Type B pancreatic cell (in vitro differentiated cells): ENCODE measurements at regions not wholly inside any gene's neighbourhood (a gene's known extent, or its start where the extent isn't known, plus 50 kb on each side); places are given as distances from the start of the nearest gene placed in this dataset.

Experiments
- DNase-seq: peaks from one replicate; pipeline ENCODE4 v3.0.0; 2021; ENCODE audit warnings: mixed read lengths; ENCODE audit not compliant: unreplicated experiment; ENCODE audit errors: extremely low spot score
- H3K27ac Mint-ChIP-seq: 2 replicates; pipeline ENCODE4 v1.8.0; 2021; ENCODE audit warnings: mild to moderate bottlenecking, mixed read lengths
- H3K27me3 Mint-ChIP-seq: 2 replicates; pipeline ENCODE4 v1.8.0; 2021; ENCODE audit warnings: mixed read lengths
- H3K36me3 Mint-ChIP-seq: 2 replicates; pipeline ENCODE4 v1.8.0; 2021; ENCODE audit warnings: mixed read lengths
- H3K4me1 Mint-ChIP-seq: one replicate; pipeline ENCODE4 v1.8.0; 2021; ENCODE audit warnings: mixed read lengths; ENCODE audit not compliant: unreplicated experiment
- H3K4me3 Mint-ChIP-seq: 2 replicates; pipeline ENCODE4 v1.8.0; 2021; ENCODE audit warnings: mild to moderate bottlenecking, mixed read lengths
- H3K9me3 Mint-ChIP-seq: 2 replicates; pipeline ENCODE4 v1.8.0; 2021; ENCODE audit warnings: mixed read lengths
- TF ChIP-seq, protein P1 (sequence below): fragments of 200-600 bp; sonication (generic); conservative IDR thresholded peaks from 2 replicates; pipeline ENCODE4 v1.5.0; 2021; ENCODE audit warnings: antibody characterized with exemption, mild to moderate bottlenecking

DNA sequence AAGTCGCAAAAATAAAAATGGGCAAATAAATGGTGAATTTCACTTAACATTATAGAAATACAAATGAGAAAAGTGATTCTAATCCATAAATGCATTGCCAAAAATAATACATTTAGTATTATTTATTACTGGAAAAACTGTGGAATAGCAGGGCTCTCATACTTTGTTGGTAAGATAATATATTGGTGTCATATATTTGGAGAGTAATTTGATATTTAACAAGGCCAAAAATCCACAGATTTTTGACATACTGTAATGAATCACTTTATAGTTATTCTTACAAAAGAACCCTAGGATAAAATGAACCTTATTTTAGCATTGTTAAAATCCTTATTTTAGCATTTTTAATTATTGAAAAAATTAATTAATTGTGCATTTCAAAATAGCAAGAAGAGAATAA is 397.2 kb upstream of the DAB2 start:
- H3K4me3 Mint-ChIP-seq, result no peak overlapping the region
- H3K27me3 Mint-ChIP-seq, result no peaks in the 10 kb centered on the region
- TF ChIP-seq, protein P1, sequence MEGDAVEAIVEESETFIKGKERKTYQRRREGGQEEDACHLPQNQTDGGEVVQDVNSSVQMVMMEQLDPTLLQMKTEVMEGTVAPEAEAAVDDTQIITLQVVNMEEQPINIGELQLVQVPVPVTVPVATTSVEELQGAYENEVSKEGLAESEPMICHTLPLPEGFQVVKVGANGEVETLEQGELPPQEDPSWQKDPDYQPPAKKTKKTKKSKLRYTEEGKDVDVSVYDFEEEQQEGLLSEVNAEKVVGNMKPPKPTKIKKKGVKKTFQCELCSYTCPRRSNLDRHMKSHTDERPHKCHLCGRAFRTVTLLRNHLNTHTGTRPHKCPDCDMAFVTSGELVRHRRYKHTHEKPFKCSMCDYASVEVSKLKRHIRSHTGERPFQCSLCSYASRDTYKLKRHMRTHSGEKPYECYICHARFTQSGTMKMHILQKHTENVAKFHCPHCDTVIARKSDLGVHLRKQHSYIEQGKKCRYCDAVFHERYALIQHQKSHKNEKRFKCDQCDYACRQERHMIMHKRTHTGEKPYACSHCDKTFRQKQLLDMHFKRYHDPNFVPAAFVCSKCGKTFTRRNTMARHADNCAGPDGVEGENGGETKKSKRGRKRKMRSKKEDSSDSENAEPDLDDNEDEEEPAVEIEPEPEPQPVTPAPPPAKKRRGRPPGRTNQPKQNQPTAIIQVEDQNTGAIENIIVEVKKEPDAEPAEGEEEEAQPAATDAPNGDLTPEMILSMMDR, result no peak
- no peaks in the 10 kb centered on the region for H3K9me3 Mint-ChIP-seq
- DNase-seq, result no peak
- H3K36me3 Mint-ChIP-seq, result no peaks in the 10 kb centered on the region
- H3K4me1 Mint-ChIP-seq, result no peaks in the 10 kb centered on the region
- no peak overlapping the region for H3K27ac Mint-ChIP-seq

DNA sequence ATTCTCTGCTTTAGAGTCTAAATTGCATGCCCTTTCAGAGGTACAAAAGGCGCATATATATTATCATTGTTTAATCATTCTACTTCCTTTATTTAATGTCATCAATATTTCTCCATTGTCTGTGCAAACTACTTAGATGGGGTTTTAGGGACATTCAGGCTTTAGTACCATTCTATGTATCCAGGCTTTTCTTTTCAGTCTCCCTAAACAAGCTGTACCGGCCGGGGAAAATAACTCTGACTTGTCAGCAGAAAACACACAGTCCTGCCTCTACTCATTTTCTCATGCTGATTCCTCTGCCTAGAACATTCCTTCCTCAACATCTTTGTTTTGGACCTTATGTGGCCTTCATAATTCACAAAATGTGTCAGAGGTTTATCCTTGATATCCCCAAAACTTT is 392.1 kb upstream of the DAB2 start:
- Mint-ChIP-seq H3K4me3 (no peak overlapping the region), H3K36me3 (no peaks in the 10 kb centered on the region), H3K4me1 (no peaks in the 10 kb centered on the region), H3K9me3 (no peaks in the 10 kb centered on the region), H3K27me3 (no peaks in the 10 kb centered on the region), H3K27ac (no peak overlapping the region)
- DNase-seq, result no peak
- TF ChIP-seq, protein P1, result no peak

DNA sequence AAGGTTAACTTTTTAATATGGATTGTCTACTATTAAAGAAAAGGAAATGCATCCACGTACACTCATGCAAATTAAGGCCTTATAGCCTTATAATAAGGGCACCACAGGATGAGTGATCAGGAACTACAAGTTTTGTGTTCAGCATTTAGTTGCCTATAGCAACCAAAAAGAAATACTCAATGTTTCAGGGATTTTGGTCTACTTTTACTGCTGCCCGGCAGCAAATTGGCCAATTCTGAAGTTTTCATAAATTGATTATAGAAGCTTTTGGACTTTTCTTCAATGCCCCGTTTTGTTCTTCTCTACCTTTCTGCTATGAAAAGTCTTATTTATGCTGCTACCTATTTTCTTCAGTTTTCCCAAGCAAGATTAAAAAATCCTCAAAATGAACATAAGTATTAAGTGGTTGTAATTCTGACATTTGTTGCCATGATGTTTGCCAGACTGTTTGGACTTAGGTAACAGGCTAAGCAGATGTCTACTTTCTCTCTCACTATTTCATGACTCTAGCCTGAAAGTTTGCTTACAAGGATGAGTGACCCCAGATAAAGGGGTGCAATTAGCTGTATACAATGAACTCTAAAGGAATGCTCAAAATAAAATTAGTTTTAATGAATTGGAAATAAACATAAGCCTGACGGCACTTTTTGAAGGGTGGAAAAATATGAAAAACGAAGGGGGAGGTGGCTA is 391.5 kb upstream of the DAB2 start:
- no peaks in the 10 kb centered on the region for H3K36me3 Mint-ChIP-seq
- no peaks in the 10 kb centered on the region for H3K9me3 Mint-ChIP-seq
- no peak overlapping the region for H3K27ac Mint-ChIP-seq
- TF ChIP-seq, protein P1, result no peak
- H3K27me3 Mint-ChIP-seq, result no peaks in the 10 kb centered on the region
- no peak overlapping the region for H3K4me3 Mint-ChIP-seq
- no peaks in the 10 kb centered on the region for H3K4me1 Mint-ChIP-seq
- DNase-seq, result no peak

DNA sequence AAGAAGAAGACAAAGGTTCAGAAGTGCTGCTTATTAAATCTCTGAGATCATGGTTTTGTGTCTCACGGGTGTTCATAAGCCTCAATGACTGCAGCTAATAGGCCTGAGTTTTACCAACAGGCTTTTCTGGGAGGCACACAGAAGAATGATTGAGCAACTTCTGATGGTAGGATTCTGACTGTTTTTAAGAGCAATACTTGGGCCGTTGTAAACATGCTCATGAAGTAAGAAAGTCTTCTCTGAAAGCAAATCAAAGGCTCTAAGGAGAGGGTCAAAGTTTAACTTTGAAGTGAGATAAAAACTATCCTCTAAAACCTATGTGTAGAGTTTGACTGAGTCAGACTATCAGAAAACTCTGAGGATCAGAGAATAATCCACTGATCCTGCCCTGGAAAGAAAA is 390.9 kb upstream of the DAB2 start:
- no peak for DNase-seq
- H3K4me1 Mint-ChIP-seq, result no peaks in the 10 kb centered on the region
- TF ChIP-seq, protein P1, result no peak
- H3K27ac Mint-ChIP-seq, result no peak overlapping the region
- H3K27me3 Mint-ChIP-seq, result no peaks in the 10 kb centered on the region
- no peaks in the 10 kb centered on the region for H3K36me3 Mint-ChIP-seq
- no peaks in the 10 kb centered on the region for H3K9me3 Mint-ChIP-seq
- no peak overlapping the region for H3K4me3 Mint-ChIP-seq

DNA sequence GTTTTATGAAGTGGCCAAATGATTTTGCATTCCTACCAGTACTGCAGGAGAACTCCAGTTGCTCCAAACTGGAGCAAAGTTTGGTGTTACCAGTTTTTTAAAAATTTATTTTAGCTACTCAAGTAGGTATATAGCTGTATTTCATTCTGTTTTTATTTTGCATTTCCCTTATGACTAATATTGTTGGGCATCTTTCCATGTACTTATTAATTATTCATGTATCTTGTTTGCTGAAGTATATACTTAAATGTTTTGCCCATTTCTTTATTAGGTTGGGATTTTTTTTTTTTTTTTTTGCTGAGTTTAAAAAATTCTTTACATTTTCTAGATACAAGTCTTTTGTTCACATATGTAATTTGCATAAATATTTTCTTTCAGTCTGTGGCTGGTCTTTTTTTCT is 386.6 kb upstream of the DAB2 start:
- H3K4me3 Mint-ChIP-seq, result no peak overlapping the region

More for the DNA sequence above, 386.6 kb upstream of the DAB2 start:
- H3K4me1 Mint-ChIP-seq, result no peaks in the 10 kb centered on the region
- no peaks in the 10 kb centered on the region for H3K9me3 Mint-ChIP-seq
- H3K27ac Mint-ChIP-seq, result no peak overlapping the region
- TF ChIP-seq, protein P1, result no peak
- no peak for DNase-seq
- H3K36me3 Mint-ChIP-seq, result no peaks in the 10 kb centered on the region
- H3K27me3 Mint-ChIP-seq, result no peaks in the 10 kb centered on the region
